ENCODE measurements at regions not wholly inside any gene's neighbourhood (a gene's known extent, or its start where the extent isn't known, plus 50 kb on each side); places are given as distances from the start of the nearest gene placed in this dataset.
"Not testable (repeated sequence)": the region's sequence is repeated elsewhere in the genome, so short reads cannot be mapped to it uniquely, and the experiment has no call there.

DNA sequence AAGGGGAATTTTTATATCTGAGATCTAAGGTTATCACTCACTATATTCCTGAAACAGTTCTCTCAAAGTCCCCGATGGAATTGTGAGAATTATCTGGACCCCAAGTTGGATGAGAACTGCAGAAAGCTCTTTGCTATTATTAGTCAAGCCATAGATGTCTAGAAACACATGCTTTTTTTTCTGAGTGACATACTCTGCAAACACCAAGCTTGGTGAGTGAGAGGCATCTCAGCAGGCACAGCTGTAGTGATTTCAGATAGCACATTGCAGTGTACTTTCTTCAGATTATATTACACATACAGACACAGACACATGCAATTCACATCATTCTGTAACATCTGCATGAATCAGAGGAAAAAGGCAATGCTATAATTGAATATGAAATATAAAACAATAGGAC, 111.1 kb upstream of the UFL1 start:
- no peaks in the 10 kb centered on the region for H3K27me3 ChIP-seq
- DNase-seq (no peak), ATAC-seq (no peak)
- H3K4me1 ChIP-seq = no peaks in the 10 kb centered on the region
- no peaks in the 10 kb centered on the region for H3K9me3 ChIP-seq
- intact Hi-C loops (cut with DNase I) = no loop called here
- TF ChIP-seq, protein P1, sequence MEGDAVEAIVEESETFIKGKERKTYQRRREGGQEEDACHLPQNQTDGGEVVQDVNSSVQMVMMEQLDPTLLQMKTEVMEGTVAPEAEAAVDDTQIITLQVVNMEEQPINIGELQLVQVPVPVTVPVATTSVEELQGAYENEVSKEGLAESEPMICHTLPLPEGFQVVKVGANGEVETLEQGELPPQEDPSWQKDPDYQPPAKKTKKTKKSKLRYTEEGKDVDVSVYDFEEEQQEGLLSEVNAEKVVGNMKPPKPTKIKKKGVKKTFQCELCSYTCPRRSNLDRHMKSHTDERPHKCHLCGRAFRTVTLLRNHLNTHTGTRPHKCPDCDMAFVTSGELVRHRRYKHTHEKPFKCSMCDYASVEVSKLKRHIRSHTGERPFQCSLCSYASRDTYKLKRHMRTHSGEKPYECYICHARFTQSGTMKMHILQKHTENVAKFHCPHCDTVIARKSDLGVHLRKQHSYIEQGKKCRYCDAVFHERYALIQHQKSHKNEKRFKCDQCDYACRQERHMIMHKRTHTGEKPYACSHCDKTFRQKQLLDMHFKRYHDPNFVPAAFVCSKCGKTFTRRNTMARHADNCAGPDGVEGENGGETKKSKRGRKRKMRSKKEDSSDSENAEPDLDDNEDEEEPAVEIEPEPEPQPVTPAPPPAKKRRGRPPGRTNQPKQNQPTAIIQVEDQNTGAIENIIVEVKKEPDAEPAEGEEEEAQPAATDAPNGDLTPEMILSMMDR (IDR thresholded peaks at IDR 0.05) = no peak
- no peaks in the 10 kb centered on the region for H3K36me3 ChIP-seq
- no peak overlapping the region for H3K27ac ChIP-seq
- no peak overlapping the region for H3K4me3 ChIP-seq

DNA sequence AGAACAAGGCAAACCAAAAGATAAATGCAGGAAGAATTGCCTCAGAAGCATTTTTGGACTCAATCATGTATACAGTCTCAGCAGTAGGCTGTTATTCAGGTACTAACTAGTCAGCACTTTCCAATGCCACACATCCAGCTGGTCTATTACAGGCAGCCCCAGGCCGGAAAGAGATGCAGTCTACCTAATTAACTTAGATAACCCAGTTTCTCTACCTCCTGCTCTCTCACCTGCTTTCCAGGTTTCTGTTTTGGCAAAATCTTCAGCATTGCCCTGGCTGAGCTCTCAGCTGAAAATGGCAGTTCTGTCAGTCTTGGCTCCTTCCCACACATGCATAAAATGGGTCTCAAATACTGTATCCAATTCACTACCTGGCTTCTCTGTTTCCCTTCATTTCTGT, 101.3 kb upstream of the UFL1 start:
- H3K27me3 ChIP-seq = no peaks in the 10 kb centered on the region
- DNase-seq (no peak), ATAC-seq (no peak)
- TF ChIP-seq, protein P1 (IDR thresholded peaks at IDR 0.05) = no peak
- no peak overlapping the region for H3K4me3 ChIP-seq
- H3K4me1 ChIP-seq = no peaks in the 10 kb centered on the region
- no peaks in the 10 kb centered on the region for H3K36me3 ChIP-seq
- H3K27ac ChIP-seq = no peak overlapping the region
- H3K9me3 ChIP-seq = peaks cover 0 to 24% of the 10 kb centered on the region in 2 donors
- intact Hi-C loops (cut with DNase I) = no loop called here

DNA sequence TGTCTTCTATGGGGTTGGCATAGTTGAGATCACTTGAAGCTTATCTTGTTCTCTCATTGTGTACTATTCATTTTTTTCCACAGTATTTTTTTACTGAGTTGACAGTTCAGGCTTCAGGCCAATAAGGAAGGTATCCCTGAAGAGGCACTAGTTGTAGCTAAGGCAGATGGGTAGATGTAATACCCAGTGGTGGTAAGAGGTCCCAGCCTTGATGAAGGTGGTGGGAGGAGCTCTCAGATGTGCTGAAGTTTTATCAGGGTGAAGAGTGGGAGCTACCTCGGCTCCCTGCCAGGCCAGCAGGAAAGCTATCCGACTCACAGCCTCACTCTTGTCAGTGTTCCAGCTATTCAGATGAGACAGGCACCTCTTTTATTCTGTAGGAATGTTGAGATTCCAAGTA, 87.7 kb upstream of the UFL1 start:
- Histone ChIP-seq H3K27me3 (no peaks in the 10 kb centered on the region), H3K9me3 (peaks cover 0 to 69% of the 10 kb centered on the region in 2 donors), H3K36me3 (no peaks in the 10 kb centered on the region), H3K4me3 (no peak overlapping the region), H3K27ac (no peak overlapping the region), H3K4me1 (no peaks in the 10 kb centered on the region)
- intact Hi-C loops (cut with DNase I) = no loop called here
- DNase-seq (no peak), ATAC-seq (no peak)
- TF ChIP-seq, protein P1 (IDR thresholded peaks at IDR 0.05) = no peak

DNA sequence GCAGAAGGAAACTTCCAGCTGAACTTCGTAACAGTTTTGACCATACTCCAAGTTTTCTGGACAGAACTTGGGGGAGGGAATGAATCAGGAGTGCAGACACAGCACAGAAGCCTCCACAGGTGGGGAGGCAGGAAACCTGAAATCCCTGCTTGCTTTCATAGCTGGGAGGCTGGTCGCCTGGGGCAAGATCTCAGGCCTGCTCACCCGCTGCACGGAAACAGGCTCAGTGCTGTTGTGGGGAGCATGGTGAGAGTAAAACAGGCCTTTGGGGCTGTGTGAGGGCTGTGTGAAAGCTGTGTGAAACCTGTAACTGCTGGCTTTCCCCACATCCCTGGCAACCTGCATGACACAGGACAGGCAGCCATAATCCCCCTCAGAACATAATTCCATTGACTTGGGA, 85.2 kb upstream of the UFL1 start:
- no peaks in the 10 kb centered on the region for H3K4me1 ChIP-seq
- peaks cover 0 to 52% of the 10 kb centered on the region in 2 donors for H3K9me3 ChIP-seq
- H3K27me3 ChIP-seq = no peaks in the 10 kb centered on the region
- TF ChIP-seq, protein P1 (IDR thresholded peaks at IDR 0.05) = no peak
- H3K27ac ChIP-seq = no peak overlapping the region
- ATAC-seq (no peak), DNase-seq (no peak)
- no peaks in the 10 kb centered on the region for H3K36me3 ChIP-seq
- intact Hi-C loops (cut with DNase I) = no loop called here
- no peak overlapping the region for H3K4me3 ChIP-seq

DNA sequence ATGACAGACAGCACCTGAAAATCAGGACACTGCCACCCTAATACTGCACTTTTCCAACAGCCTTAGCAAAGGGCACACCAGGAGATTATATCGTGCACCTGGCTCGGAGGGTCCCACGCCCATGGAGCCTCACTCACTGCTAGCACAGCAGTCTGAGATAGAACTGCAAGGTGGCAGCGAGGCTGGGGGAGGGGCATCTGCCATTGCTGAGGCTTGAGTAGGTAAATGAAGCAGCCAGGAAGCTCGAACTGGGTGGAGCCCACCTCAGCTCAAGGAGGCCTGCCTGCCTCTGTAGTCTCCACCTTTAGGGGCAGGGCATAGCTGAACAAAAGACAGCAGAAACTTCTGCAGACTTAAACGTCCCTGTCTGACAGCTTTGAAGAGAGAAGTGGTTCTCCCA, 84.4 kb upstream of the UFL1 start:
- H3K27me3 ChIP-seq; ATAC-seq; H3K36me3 ChIP-seq; intact Hi-C loops (cut with DNase I); DNase-seq; H3K4me1 ChIP-seq; H3K27ac ChIP-seq; H3K4me3 ChIP-seq: not testable (repeated sequence)
- peaks cover 0 to 52% of the 10 kb centered on the region in 2 donors for H3K9me3 ChIP-seq

DNA sequence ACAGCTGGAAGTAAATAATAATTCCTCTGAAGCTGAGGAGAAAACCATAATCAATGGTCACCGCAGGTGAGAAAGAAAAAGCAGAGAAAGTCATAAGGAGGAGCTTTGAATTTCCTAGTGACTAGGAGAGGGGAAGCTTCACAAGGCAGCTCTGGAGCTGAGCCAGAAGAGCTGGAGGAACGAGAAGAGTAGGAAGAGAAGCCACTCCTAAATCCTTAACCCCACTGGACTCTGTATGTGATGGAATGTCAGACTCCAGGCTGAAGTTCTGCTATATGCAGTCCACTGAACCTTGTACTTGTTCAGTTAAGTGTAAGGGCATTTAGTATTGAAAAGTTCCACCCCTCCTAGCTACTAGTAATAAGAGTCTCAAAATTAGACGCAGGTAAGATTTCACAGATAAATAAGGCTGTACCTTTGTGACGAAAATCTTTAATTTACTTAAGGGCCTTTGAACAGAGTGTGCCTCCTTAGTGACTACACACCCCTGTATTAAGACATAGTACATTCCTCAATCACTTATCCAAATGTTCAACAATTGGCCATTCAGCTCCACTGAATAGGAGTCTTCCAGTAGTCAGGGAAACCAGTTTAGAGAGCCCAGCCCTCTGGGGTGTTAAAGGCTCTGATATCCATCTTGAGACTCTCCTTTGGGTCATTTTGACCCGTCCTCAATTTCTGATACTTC, 71.4 kb upstream of the UFL1 start:
- Histone ChIP-seq H3K9me3 (peaks cover 0 to 9% of the 10 kb centered on the region in 2 donors), H3K4me3 (no peak overlapping the region), H3K27ac (peak overlapping the region in 1 of 2 donors; percentile 27), H3K36me3 (no peaks in the 10 kb centered on the region), H3K27me3 (no peaks in the 10 kb centered on the region), H3K4me1 (no peaks in the 10 kb centered on the region)
- ATAC-seq (peak; percentile 95), DNase-seq (peak in 2 of 4 donors; percentile 25 to 61)
- intact Hi-C loops (cut with DNase I) = no loop called here
- TF ChIP-seq, protein P1 (IDR thresholded peaks at IDR 0.05) = no peak
